NCI-H524 (cell line): ENCODE measurements at regions not wholly inside any gene's neighbourhood (a gene's known extent, or its start where the extent isn't known, plus 50 kb on each side); places are given as distances from the start of the nearest gene placed in this dataset.
"Not testable (repeated sequence)": the region's sequence is repeated elsewhere in the genome, so short reads cannot be mapped to it uniquely, and the experiment has no call there.

ENCODE experiments used
- DNase-seq, 2 experiments: peaks; one replicate each; lab custom pipeline; 2025; lab: John Stamatoyannopoulos, UW

DNA sequence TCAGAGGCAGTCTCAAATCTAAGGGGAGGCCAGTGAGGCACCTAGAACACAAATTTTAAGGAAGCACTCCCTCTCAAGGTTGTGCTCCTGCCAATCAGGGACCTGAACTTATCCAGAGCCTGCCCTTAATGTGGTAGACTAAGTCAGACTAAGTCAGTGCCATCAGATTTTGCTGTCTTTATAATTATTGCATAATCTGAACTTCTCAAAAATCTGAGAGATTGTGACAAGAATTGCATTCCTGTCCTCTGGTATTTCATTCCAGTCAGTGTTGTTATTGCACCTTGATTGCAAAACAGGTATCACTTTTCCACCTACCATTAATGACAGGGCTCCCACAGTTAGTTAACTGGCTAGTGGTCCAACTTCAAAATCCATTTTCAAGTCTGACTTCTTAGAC, 197.1 kb upstream of the HCN1 start:
- DNase-seq, result no peak

- not testable (repeated sequence) for DNase-seq
These were observed 194.4 kb upstream of the HCN1 start for GRCh38 chr5:45890441-45891080.

GRCh38 chr5:45862763-45863162, 166.6 kb upstream of the HCN1 start:
- DNase-seq, result no peak

DNA sequence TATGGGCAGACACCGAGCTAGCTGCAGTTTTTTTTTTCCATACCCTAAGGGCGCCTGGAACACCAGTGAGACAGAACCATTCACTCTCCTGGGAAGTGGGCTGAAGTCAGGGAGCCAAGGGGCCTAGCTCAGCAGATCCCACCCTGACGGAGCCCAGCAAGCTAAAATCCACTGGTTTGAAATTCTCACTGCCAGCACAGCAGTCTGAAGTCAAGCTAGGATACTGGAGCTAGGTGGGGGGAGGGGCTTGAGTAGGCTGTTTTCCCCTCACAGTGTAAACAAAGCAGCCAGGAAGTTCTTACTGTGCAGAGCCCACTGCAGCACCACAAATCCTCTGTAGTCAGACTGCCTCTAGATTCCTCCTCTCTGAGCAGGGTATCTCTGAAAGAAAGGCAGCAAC, 151.7 kb upstream of the HCN1 start:
- no peak for DNase-seq

- no peak for DNase-seq
These were observed 129.9 kb upstream of the HCN1 start for GRCh38 chr5:45826055-45826454.

DNA sequence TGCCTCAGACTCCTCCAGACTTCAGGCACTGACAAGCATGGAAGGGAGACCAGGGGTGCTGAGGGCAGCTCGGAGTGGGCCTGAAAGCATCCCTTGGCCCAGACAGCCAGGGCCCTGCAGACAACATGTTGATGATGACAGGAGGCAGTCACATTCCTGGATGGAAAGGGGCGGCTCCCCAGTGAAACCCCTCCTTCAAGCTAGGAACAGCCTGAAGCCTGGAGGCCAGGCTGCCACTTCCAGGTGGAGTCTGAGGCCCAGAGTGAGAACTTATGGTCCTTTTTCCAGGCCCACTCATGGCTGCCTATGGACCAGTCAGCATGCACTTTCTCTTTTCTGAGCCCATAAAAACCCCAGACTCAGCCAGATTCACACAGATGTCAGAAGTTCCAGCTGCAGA, 104.2 kb upstream of the HCN1 start:
- DNase-seq, result no peak

- DNase-seq, result no peak
These were observed 103.2 kb upstream of the HCN1 start for GRCh38 chr5:45799388-45799787.

DNA sequence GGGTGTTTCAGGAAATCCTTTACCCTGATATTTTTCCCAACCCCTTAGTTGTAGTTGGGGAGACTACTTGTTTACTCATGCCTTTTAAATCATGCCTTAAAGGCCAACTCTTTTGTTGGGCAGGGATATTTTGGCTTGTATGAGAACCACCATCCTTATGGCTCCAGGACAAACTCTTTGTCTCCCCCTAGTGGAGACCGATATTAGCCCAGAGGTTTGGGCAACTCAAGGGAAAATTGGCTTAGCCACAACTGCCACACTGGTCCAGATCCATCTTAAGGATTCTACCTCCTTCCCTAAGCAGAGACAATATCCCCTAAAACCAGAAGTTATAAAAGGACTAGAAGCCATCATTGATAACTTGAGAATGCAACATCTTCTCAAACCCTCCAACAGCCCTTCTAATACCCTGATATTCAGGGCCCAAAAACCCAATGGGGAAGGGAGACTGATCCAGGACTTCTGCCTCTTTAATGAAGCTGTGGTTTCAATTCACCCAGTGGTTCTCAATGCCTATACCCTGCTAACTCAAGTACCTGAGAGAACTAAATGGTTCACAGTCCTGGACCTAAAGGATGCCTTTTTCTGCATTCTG, 100.9 kb upstream of the HCN1 start:
- DNase-seq, result peak; percentile 8 to 15

GRCh38 chr5:45795458-45795857, 99.3 kb upstream of the HCN1 start:
- DNase-seq, result peak in 1 of 2 experiments; percentile 13

DNA sequence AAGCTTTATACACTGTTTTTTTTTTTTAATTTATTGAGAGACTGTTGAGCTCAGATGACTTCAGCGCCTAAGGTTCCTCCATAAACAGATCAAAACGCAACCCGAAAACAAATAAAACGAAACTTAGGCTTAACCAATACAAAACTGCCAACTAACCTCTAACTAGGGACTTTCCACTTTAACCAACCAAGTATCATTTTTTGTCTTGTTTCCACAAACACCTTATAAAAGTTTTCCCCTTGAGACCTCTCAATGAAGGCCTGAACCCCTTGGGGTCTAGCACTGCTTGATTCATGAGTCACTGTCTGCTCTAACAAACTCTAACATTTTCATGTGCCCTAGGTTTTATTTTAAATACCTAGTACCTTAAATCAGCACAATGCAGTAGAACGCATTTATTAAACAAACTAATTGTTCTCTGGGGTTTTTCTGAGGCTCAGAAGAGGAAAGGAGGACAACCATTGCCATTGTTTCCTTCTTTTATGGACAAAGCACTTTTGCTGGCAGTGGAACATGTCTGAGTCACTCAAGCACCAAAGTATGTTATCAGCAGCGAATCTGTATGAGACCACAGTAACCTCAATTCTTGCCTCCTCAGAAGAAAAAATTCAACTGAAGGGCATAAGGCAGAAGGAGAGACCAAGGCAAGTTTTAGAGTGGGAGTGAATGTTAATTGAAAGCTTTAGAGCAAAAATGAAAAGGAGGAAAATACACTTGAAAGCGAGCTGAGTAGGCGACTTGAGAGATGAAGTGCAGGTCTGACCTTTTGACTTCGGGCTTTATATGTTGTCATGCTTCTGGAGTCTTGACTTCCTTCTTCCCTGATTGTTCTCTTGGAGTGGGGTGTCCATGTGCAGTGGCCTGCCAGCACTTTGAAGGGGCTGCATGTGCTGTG, 97.7 kb upstream of the HCN1 start:
- no peak for DNase-seq

GRCh38 chr5:45779874-45780671, 83.9 kb upstream of the HCN1 start:
- no peak for DNase-seq

DNA sequence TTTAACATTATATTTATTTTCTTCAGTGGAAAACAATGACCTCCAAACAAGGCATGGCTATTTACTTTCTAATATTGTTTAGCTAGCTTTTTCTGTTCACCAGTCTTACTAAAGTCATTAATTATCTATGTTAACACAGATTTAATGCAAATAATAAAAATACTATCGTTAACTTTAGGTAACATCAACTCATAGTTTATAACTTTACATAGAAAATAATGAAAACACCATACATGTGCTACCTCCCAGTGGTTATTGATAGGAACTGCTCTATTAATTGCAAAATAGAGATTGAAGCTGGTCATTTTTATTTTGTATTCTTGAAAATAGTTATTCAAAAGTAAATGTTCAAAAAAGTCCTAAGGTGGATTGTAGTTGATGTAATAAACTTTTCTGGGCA, 78.3 kb upstream of the HCN1 start:
- DNase-seq, result peak in 1 of 2 experiments; percentile 39

DNA sequence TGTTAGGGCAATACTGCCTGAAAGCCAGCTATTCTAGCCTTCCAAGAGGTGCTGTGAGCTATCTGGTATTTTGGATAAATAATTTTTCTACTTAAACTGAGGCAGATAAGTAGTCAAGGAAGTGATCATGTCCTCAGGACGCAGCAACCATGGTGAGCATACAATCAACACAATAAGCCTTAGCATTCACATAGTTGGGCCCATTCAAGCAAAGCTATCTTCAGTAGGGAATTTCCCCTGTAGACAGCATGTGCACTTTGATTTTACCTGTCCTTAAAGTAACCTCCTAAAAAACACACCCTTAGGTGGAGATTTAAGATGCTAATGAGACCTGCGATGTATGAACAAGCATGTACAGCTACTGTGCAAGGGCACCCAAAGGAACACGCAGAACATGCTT, 76.2 kb upstream of the HCN1 start:
- no peak for DNase-seq

DNA sequence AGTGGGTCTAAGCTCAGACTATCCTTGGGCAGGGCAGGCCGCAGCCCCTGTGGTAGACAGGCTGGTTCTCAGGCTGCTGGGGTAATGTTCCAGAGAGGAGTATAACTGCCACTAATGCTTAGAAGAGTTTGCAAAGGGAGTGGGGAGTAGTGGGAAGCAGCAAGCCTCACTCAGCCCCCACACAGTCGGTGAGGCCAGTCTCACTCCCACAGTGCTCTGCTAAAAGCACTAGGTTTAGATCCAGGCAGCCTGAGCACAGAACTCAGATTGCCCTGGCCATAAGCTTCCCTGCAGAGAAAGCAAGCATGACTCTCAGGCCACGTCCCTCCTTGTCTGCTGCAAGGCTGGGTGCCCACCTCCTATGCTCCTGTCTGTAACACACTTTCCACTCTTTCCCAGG, 69.4 kb upstream of the HCN1 start:
- no peak for DNase-seq

DNA sequence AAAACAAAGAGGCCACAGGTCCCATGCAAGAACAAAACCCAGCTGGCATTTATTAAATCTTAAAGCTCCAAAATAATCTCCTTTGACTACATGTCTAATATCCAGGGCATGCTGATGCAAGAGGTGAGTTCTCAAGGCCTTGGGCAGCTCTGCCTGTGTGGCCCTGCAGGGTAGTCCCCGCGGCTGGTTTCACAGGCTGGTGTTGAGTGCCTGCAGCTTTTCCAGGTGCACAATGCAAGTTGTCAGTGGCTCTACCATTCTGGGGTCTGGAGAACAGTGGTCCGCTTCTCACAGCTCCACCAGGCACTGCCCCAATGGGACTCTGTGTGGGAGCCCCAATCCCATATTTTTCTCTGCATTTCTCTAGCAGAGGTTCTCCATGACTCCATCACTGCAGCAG, 54.4 kb upstream of the HCN1 start:
- DNase-seq, result no peak

DNA sequence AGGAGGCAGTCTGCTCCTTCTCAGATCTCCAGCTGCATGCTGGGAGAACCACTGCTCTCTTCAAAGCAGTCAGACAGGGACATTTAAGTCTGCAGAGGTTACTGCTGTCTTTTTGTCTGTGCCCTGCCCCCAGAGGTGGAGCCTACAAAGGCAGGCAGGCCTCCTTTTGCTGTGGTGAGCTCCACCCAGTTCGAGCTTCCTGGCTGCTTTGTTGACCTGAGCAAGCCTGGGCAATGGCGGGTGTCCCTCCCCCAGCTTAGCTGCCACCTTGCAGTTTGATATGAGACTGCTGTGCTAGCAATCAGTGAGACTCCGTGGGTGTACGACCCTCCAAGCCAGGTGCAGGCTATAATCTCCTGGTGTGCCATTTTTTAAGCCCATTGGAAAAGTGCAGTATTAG, 52.3 kb upstream of the HCN1 start:
- DNase-seq, result not testable (repeated sequence)
